ENCODE measurements at regions not wholly inside any gene's neighbourhood (a gene's known extent, or its start where the extent isn't known, plus 50 kb on each side); places are given as distances from the start of the nearest gene placed in this dataset.

DNA sequence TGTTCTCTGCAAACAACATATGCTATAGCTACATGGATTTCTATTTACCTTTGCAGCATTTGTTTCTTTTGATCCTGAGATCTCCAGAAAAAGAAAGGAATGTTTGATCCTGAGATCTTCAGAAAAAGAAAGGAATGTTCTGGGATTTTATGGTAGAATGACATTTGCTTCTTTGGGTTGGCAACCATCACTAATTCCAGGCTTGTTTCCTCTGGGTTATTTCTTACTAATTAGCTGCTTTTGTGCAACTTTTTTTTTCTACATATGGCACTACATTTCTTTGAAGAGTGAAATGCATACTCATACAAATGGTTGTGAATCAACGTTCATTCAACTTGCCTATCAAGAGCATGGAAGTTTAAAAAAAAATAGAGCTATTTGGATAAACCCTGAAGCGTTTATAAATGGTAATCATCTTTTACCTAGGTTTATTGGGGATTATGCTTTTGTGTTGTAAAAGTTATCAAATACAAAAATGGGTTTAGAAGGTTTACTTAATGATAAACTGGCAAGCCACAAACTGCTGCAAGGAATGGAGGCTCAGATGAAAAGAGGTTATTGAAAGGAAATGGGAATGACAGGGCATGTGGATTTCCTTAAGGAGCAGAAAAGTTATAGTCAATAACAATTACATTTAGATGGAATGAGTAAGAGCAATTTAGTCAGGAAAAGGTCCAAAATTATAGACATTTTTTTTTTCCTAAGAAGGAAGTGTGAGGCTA is 95.6 kb upstream of the PCDH18 start:
- no peaks in the 10 kb centered on the region for H3K27me3 ChIP-seq (ENCODE audit: control insufficient read depth, insufficient read depth)
- no peaks in the 10 kb centered on the region for H3K9me3 ChIP-seq (ENCODE audit: control insufficient read depth, low read length)
- no peak for DNase-seq
- intact Hi-C loops (cut with DNase I): no loop called here
- H3K4me3 ChIP-seq (ENCODE audit: low read length): no peak overlapping the region
- no peaks in the 10 kb centered on the region for H3K4me1 ChIP-seq (ENCODE audit: control insufficient read depth, insufficient read depth, low read length)
- H3K27ac ChIP-seq (ENCODE audit: low read length): no peak overlapping the region
- WGBS: 79% methylated on average over 2 of the region's 2 CpGs
- no peak for ATAC-seq

DNA sequence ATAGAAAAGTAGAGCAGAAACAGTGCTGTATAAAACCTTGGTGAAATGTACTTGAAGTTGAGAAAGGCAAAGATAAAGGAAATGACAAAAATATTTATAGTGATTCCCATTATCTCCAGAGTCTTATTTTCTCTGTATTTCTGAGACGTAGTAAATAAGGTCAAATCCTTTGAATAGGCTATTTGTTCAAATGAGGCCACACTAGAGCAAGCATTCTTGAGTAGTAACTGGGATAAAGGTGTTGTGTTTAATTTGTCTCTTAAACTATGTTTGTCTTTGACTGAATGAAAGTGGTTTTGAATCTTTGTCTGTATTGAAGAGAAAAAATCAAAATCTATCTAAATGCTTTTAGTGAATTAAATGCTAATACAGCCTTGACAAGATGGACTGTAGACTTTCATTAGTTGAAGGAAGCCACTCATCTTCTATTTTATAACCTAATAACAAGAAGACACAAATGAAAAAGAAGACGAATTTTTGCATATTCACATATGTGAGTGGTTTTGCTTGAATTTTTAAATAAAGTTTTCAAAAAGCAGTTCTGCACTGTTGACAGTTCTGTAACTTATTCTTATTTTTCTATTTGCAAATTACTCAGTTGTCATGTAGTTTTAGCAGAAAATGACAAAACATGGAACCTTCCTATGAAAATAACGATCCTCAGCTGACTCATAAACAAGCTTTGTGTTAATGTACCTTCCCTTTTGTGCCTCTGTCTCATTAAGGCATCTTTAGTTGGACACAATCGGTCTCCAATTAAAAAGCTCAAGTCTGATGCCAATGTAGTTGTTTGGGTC is 94.8 kb upstream of the PCDH18 start:
- intact Hi-C loops (cut with DNase I): no loop called here
- no peak for ATAC-seq
- H3K27ac ChIP-seq (ENCODE audit: low read length): no peak overlapping the region
- no peak overlapping the region for H3K4me3 ChIP-seq (ENCODE audit: low read length)
- no peak for DNase-seq
- H3K4me1 ChIP-seq (ENCODE audit: control insufficient read depth, insufficient read depth, low read length): no peaks in the 10 kb centered on the region
- H3K27me3 ChIP-seq (ENCODE audit: control insufficient read depth, insufficient read depth): no peaks in the 10 kb centered on the region
- WGBS: 76% methylated on average over 4 of the region's 4 CpGs
- H3K9me3 ChIP-seq (ENCODE audit: control insufficient read depth, low read length): no peaks in the 10 kb centered on the region

DNA sequence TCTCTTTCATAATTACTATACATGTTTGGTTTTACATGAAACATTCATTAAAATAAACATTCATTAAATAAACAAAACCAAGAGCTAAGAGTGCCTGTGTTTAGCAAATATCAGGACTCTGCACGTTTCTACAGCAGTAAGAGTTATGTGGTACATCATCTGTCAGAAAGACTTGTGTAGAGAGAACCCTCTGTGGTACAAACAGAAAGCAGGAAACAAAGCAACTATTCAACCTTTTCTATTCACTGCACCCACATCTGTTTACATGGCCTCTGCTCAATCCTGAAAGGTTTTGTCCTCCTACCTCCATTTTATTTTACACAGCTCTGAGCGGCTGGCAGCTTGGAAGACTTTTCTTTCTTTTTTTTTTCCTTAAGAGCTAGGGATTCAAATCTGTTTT is 90.7 kb upstream of the PCDH18 start:
- no peak overlapping the region for H3K27ac ChIP-seq (ENCODE audit: low read length)
- intact Hi-C loops (cut with DNase I): no loop called here
- DNase-seq: no peak
- 52% methylated on average over 2 of the region's 2 CpGs for WGBS
- H3K4me1 ChIP-seq (ENCODE audit: control insufficient read depth, insufficient read depth, low read length): no peaks in the 10 kb centered on the region
- H3K27me3 ChIP-seq (ENCODE audit: control insufficient read depth, insufficient read depth): no peaks in the 10 kb centered on the region
- H3K4me3 ChIP-seq (ENCODE audit: low read length): no peak overlapping the region
- H3K9me3 ChIP-seq (ENCODE audit: control insufficient read depth, low read length): no peaks in the 10 kb centered on the region
- ATAC-seq: no peak

DNA sequence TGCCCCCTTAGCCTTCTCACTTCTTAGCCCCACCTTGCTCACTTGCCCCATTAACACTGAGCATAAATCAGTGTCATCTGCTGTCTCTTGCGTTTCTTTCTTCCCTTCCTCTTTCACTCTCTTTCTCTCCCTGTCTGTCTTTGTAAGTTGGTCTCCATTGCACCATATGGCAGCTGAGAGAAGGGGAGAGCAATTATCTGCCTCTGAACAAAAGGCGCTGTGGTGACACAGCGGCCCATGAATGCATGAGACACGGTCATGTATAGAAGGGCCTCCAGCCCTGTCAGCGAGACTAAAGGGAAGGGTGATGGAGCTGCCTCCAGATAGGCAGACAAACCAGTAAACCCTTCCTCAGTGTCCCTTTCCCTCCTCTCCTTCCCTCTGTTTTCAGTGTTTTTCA is 88.8 kb upstream of the PCDH18 start:
- no peak overlapping the region for H3K27ac ChIP-seq (ENCODE audit: low read length)
- DNase-seq: peak in 1 of 3 donors; percentile 3
- ATAC-seq: no peak
- H3K27me3 ChIP-seq (ENCODE audit: control insufficient read depth, insufficient read depth): no peaks in the 10 kb centered on the region
- 73% methylated on average over 5 of the region's 5 CpGs for WGBS
- no peaks in the 10 kb centered on the region for H3K9me3 ChIP-seq (ENCODE audit: control insufficient read depth, low read length)
- no peaks in the 10 kb centered on the region for H3K4me1 ChIP-seq (ENCODE audit: control insufficient read depth, insufficient read depth, low read length)
- intact Hi-C loops (cut with DNase I): no loop called here
- H3K4me3 ChIP-seq (ENCODE audit: low read length): no peak overlapping the region

DNA sequence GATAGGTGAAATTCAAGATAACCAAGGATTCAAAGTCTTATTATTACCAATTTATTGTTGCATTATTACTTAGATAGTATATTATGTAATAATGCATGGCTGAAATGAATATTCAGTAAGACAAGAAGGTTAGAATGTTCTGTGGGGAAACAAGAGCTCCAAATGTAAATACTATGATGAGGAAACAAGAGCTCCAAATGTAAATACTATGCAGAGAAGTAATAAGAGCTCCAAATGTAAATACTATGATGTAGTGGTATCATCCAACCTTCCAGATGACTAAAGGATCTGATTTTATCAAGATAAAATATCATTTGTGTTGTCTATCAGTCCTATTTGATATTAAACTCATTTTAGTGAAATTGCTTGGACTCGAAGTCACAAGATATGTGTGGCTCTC is 82.2 kb upstream of the PCDH18 start:
- 93% methylated on average over 1 of the region's 1 CpG for WGBS
- ATAC-seq (no peak), DNase-seq (no peak)
- no peak overlapping the region for H3K27ac ChIP-seq (ENCODE audit: low read length)
- no peaks in the 10 kb centered on the region for H3K4me1 ChIP-seq (ENCODE audit: control insufficient read depth, insufficient read depth, low read length)
- no peaks in the 10 kb centered on the region for H3K27me3 ChIP-seq (ENCODE audit: control insufficient read depth, insufficient read depth)
- H3K9me3 ChIP-seq (ENCODE audit: control insufficient read depth, low read length): no peaks in the 10 kb centered on the region
- H3K4me3 ChIP-seq (ENCODE audit: low read length): no peak overlapping the region
- intact Hi-C loops (cut with DNase I): no loop called here

DNA sequence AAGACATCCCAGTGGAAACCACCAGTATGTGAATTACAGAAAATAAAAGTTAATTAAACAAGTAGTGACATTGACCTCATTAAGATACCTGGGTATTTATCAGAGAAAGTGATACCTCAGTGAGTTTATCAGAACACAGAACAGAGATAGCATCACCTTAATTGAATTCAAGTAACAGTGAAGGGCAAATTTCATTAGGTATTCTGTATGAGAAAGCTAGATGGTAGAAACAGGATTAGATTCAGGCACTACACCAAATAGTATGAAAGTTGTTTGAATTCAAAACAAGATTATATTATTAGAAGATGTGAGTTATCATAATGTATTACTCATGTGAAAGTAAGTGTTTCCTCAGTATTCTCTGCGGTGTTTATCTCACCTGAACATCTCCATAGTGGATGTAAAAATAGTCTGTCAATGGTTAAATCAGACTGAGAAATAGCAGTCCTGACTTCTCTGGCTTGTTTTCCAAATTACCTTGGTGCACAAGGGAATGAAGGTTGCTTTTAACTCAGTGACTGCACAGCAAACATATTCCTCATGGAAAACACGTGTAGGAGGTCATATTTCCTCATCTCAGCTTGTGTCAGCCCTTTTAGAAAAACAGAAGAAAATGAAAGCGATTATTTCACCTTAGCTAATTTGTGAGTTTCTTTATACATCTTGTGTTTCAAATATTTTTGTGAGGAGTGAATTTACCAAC is 79.9 kb upstream of the PCDH18 start:
- no peak overlapping the region for H3K4me3 ChIP-seq (ENCODE audit: low read length)
- intact Hi-C loops (cut with DNase I): no loop called here
- 64% methylated on average over 3 of the region's 3 CpGs for WGBS
- H3K9me3 ChIP-seq (ENCODE audit: control insufficient read depth, low read length): no peaks in the 10 kb centered on the region
- H3K27ac ChIP-seq (ENCODE audit: low read length): no peak overlapping the region
- no peaks in the 10 kb centered on the region for H3K27me3 ChIP-seq (ENCODE audit: control insufficient read depth, insufficient read depth)
- DNase-seq: no peak
- ATAC-seq: no peak
- no peaks in the 10 kb centered on the region for H3K4me1 ChIP-seq (ENCODE audit: control insufficient read depth, insufficient read depth, low read length)

DNA sequence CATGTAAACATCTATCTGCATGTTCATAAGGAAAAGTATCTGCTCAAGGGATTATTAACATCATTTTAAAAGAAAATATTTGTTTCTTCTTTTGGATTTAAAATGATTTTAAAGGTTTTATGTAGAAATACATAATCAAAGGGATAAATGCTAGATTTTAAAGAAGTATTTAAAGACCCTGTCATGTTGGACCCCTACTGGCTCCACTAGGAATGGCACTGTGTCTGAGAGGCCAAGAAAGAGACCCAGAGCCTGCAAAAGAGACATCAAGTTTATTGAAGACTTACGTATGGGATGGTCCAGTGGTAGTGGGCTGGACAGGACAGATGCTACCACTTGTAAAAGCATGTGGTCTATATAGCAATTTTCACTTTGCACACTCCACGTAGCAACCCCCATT is 78.7 kb upstream of the PCDH18 start:
- no peak overlapping the region for H3K27ac ChIP-seq (ENCODE audit: low read length)
- intact Hi-C loops (cut with DNase I): no loop called here
- DNase-seq: peak in 1 of 3 donors; percentile 26
- no peak for ATAC-seq
- no peaks in the 10 kb centered on the region for H3K9me3 ChIP-seq (ENCODE audit: control insufficient read depth, low read length)
- H3K27me3 ChIP-seq (ENCODE audit: control insufficient read depth, insufficient read depth): no peaks in the 10 kb centered on the region
- WGBS: 89% methylated on average over 2 of the region's 2 CpGs
- no peaks in the 10 kb centered on the region for H3K4me1 ChIP-seq (ENCODE audit: control insufficient read depth, insufficient read depth, low read length)
- no peak overlapping the region for H3K4me3 ChIP-seq (ENCODE audit: low read length)

DNA sequence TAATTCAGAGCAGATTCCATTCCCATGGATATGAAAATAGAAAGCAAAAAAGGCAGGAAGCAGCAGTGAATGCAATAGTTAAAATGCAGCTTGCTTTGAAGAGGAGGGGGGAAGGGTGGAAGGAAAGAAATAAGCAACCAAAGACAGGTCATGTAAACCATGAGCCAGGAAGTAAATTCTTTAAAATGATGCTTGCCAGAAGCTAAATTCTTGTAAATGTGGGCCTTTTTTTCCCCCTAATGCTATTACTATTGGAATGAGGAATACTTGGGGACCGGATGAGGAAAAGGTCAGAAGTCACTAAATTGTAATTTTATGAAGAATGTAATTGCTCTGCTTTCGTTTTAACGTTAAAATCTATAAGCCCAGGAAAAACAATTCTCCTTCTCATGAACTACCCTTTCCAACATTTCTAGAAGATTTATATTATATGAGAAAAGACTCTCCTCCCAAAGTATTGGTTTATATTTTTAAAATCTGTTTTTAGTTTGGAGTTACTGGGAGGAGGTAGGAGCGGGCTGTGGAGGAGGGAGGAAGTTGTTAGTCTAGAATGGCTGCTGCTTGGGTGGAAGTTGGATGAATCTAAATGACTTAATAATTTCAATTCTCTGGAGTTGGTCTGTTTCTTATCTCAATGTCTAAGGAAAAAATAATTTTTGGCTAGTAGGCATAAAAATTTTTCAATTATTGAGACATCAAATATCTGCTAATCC is 77.6 kb upstream of the PCDH18 start:
- H3K9me3 ChIP-seq (ENCODE audit: control insufficient read depth, low read length): no peaks in the 10 kb centered on the region
- WGBS: 30% methylated on average over 4 of the region's 4 CpGs
- intact Hi-C loops (cut with DNase I): no loop called here
- ATAC-seq (peak in 1 of 2 donors; percentile 43), DNase-seq (peak in 1 of 3 donors; percentile 18)
- no peaks in the 10 kb centered on the region for H3K4me1 ChIP-seq (ENCODE audit: control insufficient read depth, insufficient read depth, low read length)
- no peak overlapping the region for H3K27ac ChIP-seq (ENCODE audit: low read length)
- H3K27me3 ChIP-seq (ENCODE audit: control insufficient read depth, insufficient read depth): no peaks in the 10 kb centered on the region
- peak overlapping the region; percentile 13 for H3K4me3 ChIP-seq (ENCODE audit: low read length)

DNA sequence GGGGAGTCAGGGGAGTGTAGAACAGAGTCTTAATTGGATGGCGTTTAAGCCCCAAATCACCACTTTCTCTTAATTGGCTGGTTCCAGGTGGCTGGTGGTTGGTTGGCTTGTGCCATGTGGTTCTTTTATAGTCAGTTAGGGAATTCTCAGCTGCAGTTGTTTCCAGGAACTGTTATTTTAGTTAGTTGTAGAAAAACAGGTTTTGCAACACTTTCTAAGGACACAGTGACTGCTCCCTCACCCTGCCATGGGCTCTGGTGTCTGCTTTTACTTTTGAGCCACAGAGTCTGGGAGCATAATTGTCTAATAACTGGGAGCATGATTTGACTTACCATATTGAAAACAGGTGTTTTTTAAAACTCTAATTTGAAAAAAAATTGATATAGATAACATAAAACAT is 75.8 kb upstream of the PCDH18 start:
- no peaks in the 10 kb centered on the region for H3K9me3 ChIP-seq (ENCODE audit: control insufficient read depth, low read length)
- H3K4me1 ChIP-seq (ENCODE audit: control insufficient read depth, insufficient read depth, low read length): no peaks in the 10 kb centered on the region
- no peak overlapping the region for H3K4me3 ChIP-seq (ENCODE audit: low read length)
- 84% methylated on average over 1 of the region's 1 CpG for WGBS
- intact Hi-C loops (cut with DNase I): no loop called here
- no peak overlapping the region for H3K27ac ChIP-seq (ENCODE audit: low read length)
- H3K27me3 ChIP-seq (ENCODE audit: control insufficient read depth, insufficient read depth): no peaks in the 10 kb centered on the region
- ATAC-seq (peak in 1 of 2 donors; percentile 64), DNase-seq (peak in 1 of 3 donors; percentile 27)

DNA sequence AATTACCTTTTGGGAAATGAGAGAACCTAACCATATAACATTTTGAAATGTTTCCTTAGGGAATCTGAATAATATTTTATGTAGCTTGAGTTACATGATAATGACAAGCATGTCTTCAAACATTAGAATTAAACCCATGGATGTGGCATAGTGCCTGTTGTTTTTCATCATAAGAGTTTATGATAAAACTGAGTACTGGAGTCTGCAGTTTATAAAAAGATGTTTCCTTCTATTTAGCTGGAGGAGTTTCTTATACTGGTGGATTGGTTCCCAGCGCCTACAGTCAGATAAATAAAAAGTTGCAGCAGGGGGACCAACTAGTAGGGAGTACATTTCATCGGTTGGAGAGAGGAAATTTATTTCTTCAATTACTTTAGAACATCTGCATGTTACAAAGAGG is 70.1 kb upstream of the PCDH18 start:
- Histone ChIP-seq H3K4me1 (ENCODE audit: control insufficient read depth, insufficient read depth, low read length) (no peaks in the 10 kb centered on the region), H3K27me3 (ENCODE audit: control insufficient read depth, insufficient read depth) (no peaks in the 10 kb centered on the region), H3K9me3 (ENCODE audit: control insufficient read depth, low read length) (no peaks in the 10 kb centered on the region), H3K4me3 (ENCODE audit: low read length) (no peak overlapping the region), H3K27ac (ENCODE audit: low read length) (no peak overlapping the region)
- 58% methylated on average over 2 of the region's 2 CpGs for WGBS
- DNase-seq (no peak), ATAC-seq (no peak)
- intact Hi-C loops (cut with DNase I): no loop called here

DNA sequence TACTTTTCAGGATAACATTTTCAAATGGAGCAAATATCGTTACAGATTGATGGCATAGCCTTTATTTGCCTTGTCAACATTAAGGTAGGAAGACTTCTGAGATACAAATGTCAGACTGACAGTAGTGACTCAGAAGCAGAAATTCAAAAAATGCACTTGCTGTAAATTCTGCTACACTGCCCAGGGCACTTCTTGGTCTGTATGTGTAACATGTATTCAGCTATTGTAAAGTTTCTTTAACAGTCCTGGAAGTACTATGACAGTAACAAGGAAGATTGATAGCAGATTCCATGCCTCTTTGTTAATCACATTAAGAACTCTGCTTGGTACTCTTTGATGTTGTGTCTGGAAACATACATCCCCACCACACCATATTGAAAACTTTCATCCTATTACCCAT is 69.6 kb upstream of the PCDH18 start:
- no peak for ATAC-seq
- DNase-seq: no peak
- WGBS: 59% methylated on average over 1 of the region's 1 CpG
- no peaks in the 10 kb centered on the region for H3K9me3 ChIP-seq (ENCODE audit: control insufficient read depth, low read length)
- H3K4me1 ChIP-seq (ENCODE audit: control insufficient read depth, insufficient read depth, low read length): no peaks in the 10 kb centered on the region
- no peaks in the 10 kb centered on the region for H3K27me3 ChIP-seq (ENCODE audit: control insufficient read depth, insufficient read depth)
- intact Hi-C loops (cut with DNase I): no loop called here
- no peak overlapping the region for H3K4me3 ChIP-seq (ENCODE audit: low read length)
- no peak overlapping the region for H3K27ac ChIP-seq (ENCODE audit: low read length)

All from right cardiac atrium (tissue), 5 donors.